Trophoblast cell (in vitro differentiated cells and primary cell): ENCODE measurements at regions not wholly inside any gene's neighbourhood (a gene's known extent, or its start where the extent isn't known, plus 50 kb on each side); places are given as distances from the start of the nearest gene placed in this dataset.
A peak's percentile ranks its signal among the peaks of the same experiment; 100 is the strongest.

Experiments
- DNase-seq, 2 donors: peaks; one replicate each; pipeline ENCODE4 v3.0.0-alpha.2; 2016
- H2AFZ ChIP-seq: 2 replicates; pipeline ENCODE4 v1.6.1; 2013; ENCODE audit warnings: low read length, moderate library complexity, mild to moderate bottlenecking; ENCODE audit not compliant: insufficient read depth, poor library complexity
- H2AK5ac ChIP-seq: 2 replicates; pipeline ENCODE4 v1.6.1; 2013; ENCODE audit warnings: mild to moderate bottlenecking, low read length
- H2BK120ac ChIP-seq: 2 replicates; pipeline ENCODE4 v1.6.1; 2013; ENCODE audit warnings: low read length, mild to moderate bottlenecking, moderate library complexity; ENCODE audit not compliant: insufficient read depth, poor library complexity
- H2BK12ac ChIP-seq: 2 replicates; pipeline ENCODE4 v1.6.1; 2013; ENCODE audit warnings: mild to moderate bottlenecking, low read length, moderate library complexity
- H2BK5ac ChIP-seq: 2 replicates; pipeline ENCODE4 v1.6.1; 2013; ENCODE audit warnings: low read length, low read depth, moderate library complexity, mild to moderate bottlenecking; ENCODE audit not compliant: poor library complexity
- H3K14ac ChIP-seq: 2 replicates; pipeline ENCODE4 v1.6.1; 2013; ENCODE audit warnings: mild to moderate bottlenecking, low read length
- H3K18ac ChIP-seq: 2 replicates; pipeline ENCODE4 v1.6.1; 2013; ENCODE audit warnings: mild to moderate bottlenecking, low read length
- H3K23ac ChIP-seq: 2 replicates; pipeline ENCODE4 v1.6.1; 2013; ENCODE audit warnings: low read length
- H3K27ac ChIP-seq: 2 replicates; pipeline ENCODE4 v1.5.1; 2013; ENCODE audit warnings: low read depth, mild to moderate bottlenecking, inconsistent platforms, low read length, moderate library complexity
- H3K27me3 ChIP-seq: 2 replicates; pipeline ENCODE4 v1.6.1; 2013; ENCODE audit warnings: inconsistent platforms, mild to moderate bottlenecking, low read length, moderate library complexity; ENCODE audit not compliant: insufficient read depth
- H3K36me3 ChIP-seq, 2 experiments: 1 replicate in 1 of 2; 2 replicates in 1 of 2; pipeline ENCODE4 v1.6.1; 2013; ENCODE audit warnings: low read length in 2 of 2, mild to moderate bottlenecking in 2 of 2, moderate library complexity in 1 of 2; ENCODE audit not compliant: insufficient read depth in 2 of 2, control insufficient read depth in 1 of 2
- H3K4ac ChIP-seq: 2 replicates; pipeline ENCODE4 v1.6.1; 2013; ENCODE audit warnings: low read depth, mild to moderate bottlenecking, low read length, moderate library complexity
- H3K4me1 ChIP-seq, 2 experiments: 1 replicate in 1 of 2; 2 replicates in 1 of 2; pipeline ENCODE4 v1.6.1; 2013; ENCODE audit warnings: low read length in 2 of 2, mild to moderate bottlenecking in 2 of 2, moderate library complexity in 1 of 2; ENCODE audit not compliant: insufficient read depth in 2 of 2, control insufficient read depth in 1 of 2
- H3K4me2 ChIP-seq: 2 replicates; pipeline ENCODE4 v1.6.1; 2013; ENCODE audit warnings: inconsistent platforms, mild to moderate bottlenecking, low read length, moderate library complexity
- H3K4me3 ChIP-seq: 2 replicates; pipeline ENCODE4 v1.5.1; 2013; ENCODE audit warnings: mild to moderate bottlenecking, low read depth, low read length, inconsistent platforms
- H3K79me1 ChIP-seq: one replicate; pipeline ENCODE4 v1.6.1; 2013; ENCODE audit warnings: low read length
- H3K79me2 ChIP-seq: 2 replicates; pipeline ENCODE4 v1.6.1; 2013; ENCODE audit warnings: low read length, mild to moderate bottlenecking; ENCODE audit not compliant: control insufficient read depth, insufficient read depth, poor library complexity
- H3K9ac ChIP-seq: 2 replicates; pipeline ENCODE4 v1.6.1; 2013; ENCODE audit warnings: mild to moderate bottlenecking, low read length
- H3K9me3 ChIP-seq: 2 replicates; pipeline ENCODE4 v1.6.1; 2013; ENCODE audit warnings: low read depth, mild to moderate bottlenecking, control low read depth, inconsistent platforms, low read length; ENCODE audit not compliant: insufficient read depth
- H4K12ac ChIP-seq: 2 replicates; pipeline ENCODE4 v1.6.1; 2013; ENCODE audit warnings: low read depth, mild to moderate bottlenecking, low read length, moderate library complexity
- H4K8ac ChIP-seq: 2 replicates; pipeline ENCODE4 v1.6.1; 2013; ENCODE audit warnings: low read depth, mild to moderate bottlenecking, low read length, moderate library complexity
- H4K91ac ChIP-seq: one replicate; pipeline ENCODE4 v1.6.1; 2013; ENCODE audit warnings: low read depth, mild to moderate bottlenecking, low read length, moderate library complexity
- WGBS: extraction: QIAGEN DNeasy Blood & Tissue Kit; methylation state at CpG from one replicate; pipeline ENCODE4 v1.1.7; 2013; ENCODE audit warnings: missing lambda C conversion rate; ENCODE audit not compliant: insufficient read length, insufficient coverage; ENCODE audit errors: extremely low coverage; 5-methylcytosine and 5-hydroxymethylcytosine counted together

GRCh38 chr1:43074244-43074643 lies 97.8 kb downstream of the EBNA1BP2 start:
- no peak overlapping the region for H3K4ac ChIP-seq
- H3K79me2 ChIP-seq: peaks cover 2% of the 10 kb centered on the region
- H3K18ac ChIP-seq: no peak overlapping the region
- no peak overlapping the region for H3K27ac ChIP-seq
- no peak overlapping the region for H3K4me2 ChIP-seq
- no peak overlapping the region for H2AK5ac ChIP-seq
- no peak overlapping the region for H2BK120ac ChIP-seq
- WGBS: no CpG with 5 or more reads among the region's 3 CpGs
- peaks cover 21% of the 10 kb centered on the region for H3K79me1 ChIP-seq
- no peak overlapping the region for H3K23ac ChIP-seq
- no peaks in the 10 kb centered on the region for H3K9me3 ChIP-seq
- no peak overlapping the region for H2BK12ac ChIP-seq
- H3K9ac ChIP-seq: no peak overlapping the region
- no peak overlapping the region for H2AFZ ChIP-seq
- no peak overlapping the region for H4K8ac ChIP-seq
- no peak overlapping the region for H4K91ac ChIP-seq
- H3K36me3 ChIP-seq: no peaks in the 10 kb centered on the region
- no peak overlapping the region for H3K4me3 ChIP-seq
- H3K27me3 ChIP-seq: no peaks in the 10 kb centered on the region
- no peak overlapping the region for H3K14ac ChIP-seq
- no peak overlapping the region for H4K12ac ChIP-seq
- peak in 1 of 2 donors; percentile 39 for DNase-seq
- H2BK5ac ChIP-seq: no peak overlapping the region
- H3K4me1 ChIP-seq: peaks cover 5 to 15% of the 10 kb centered on the region in 2 experiments

- Histone ChIP-seq H3K36me3 (no peaks in the 10 kb centered on the region), H3K27me3 (no peaks in the 10 kb centered on the region), H3K27ac (no peak overlapping the region), H3K4me1 (peaks cover 11 to 21% of the 10 kb centered on the region in 2 experiments), H3K18ac (no peak overlapping the region), H3K9ac (no peak overlapping the region), H2AK5ac (no peak overlapping the region), H2BK120ac (no peak overlapping the region), H3K4me3 (no peak overlapping the region), H3K79me2 (peaks cover 2% of the 10 kb centered on the region), H4K12ac (no peak overlapping the region), H4K91ac (no peak overlapping the region), H2AFZ (no peak overlapping the region), H3K23ac (no peak overlapping the region), H4K8ac (no peak overlapping the region), H2BK12ac (peak overlapping the region; percentile 76), H3K4ac (no peak overlapping the region), H3K4me2 (no peak overlapping the region), H3K9me3 (no peaks in the 10 kb centered on the region), H3K14ac (no peak overlapping the region), H2BK5ac (no peak overlapping the region), H3K79me1 (peaks cover 27% of the 10 kb centered on the region)
- no CpG with 5 or more reads among the region's 8 CpGs for WGBS
- DNase-seq: peak; percentile 71 to 85
Measured at GRCh38 chr1:43073490-43074230, 98.4 kb downstream of the EBNA1BP2 start.

GRCh38 chr1:43072314-43072713 lies 99.8 kb downstream of the EBNA1BP2 start:
- Histone ChIP-seq H3K4me2 (no peak overlapping the region), H3K14ac (no peak overlapping the region), H4K12ac (no peak overlapping the region), H2AK5ac (peak overlapping the region; percentile 30), H4K91ac (peak overlapping the region; percentile 79), H3K9me3 (no peaks in the 10 kb centered on the region), H2BK120ac (peak overlapping the region; percentile 68), H3K36me3 (no peaks in the 10 kb centered on the region), H2BK12ac (peak overlapping the region; percentile 72), H2BK5ac (peak overlapping the region; percentile 11), H3K18ac (peak overlapping the region; percentile 14), H3K79me2 (peaks cover 2% of the 10 kb centered on the region), H4K8ac (no peak overlapping the region), H2AFZ (no peak overlapping the region), H3K27ac (no peak overlapping the region), H3K23ac (no peak overlapping the region), H3K79me1 (peaks cover 34% of the 10 kb centered on the region), H3K4me3 (no peak overlapping the region), H3K27me3 (no peaks in the 10 kb centered on the region), H3K9ac (no peak overlapping the region), H3K4me1 (peaks cover 11 to 25% of the 10 kb centered on the region in 2 experiments), H3K4ac (no peak overlapping the region)
- DNase-seq: peak in 1 of 2 donors; percentile 41
- WGBS: no CpG with 5 or more reads among the region's 4 CpGs

DNA sequence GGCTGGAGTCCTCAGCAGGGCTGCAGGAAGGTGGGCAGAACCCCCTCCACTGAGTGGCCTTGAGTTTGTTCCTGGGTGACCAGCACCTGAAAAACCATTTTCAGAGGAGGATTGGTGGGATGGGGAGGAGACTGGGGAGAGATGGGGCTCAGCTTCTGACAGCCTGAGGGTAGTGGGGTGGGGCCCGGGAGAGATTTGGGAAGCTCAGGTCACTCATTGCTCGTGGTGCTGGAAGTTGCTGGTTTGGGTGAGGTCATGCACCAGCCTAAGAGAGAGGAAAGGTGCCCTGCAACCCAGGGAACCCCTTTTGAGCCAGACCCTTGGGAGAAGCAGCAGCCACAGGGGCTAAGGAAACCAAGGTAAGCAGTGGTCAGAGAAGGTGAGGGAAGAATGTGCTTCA lies 100.8 kb downstream of the EBNA1BP2 start:
- Histone ChIP-seq H3K4me2 (no peak overlapping the region), H4K12ac (no peak overlapping the region)

More for the DNA sequence above, 100.8 kb downstream of the EBNA1BP2 start:
- Histone ChIP-seq H3K36me3 (no peaks in the 10 kb centered on the region), H4K91ac (peak overlapping the region; percentile 89), H3K4me1 (peaks cover 11 to 25% of the 10 kb centered on the region in 2 experiments), H3K4me3 (no peak overlapping the region), H3K9me3 (no peaks in the 10 kb centered on the region), H2AK5ac (peak overlapping the region; percentile 57), H2BK5ac (peak overlapping the region; percentile 18), H3K4ac (peak overlapping the region; percentile 17), H3K18ac (peak overlapping the region; percentile 3), H2BK12ac (peak overlapping the region; percentile 78), H2BK120ac (peak overlapping the region; percentile 15), H3K27ac (no peak overlapping the region), H3K79me2 (peaks cover 2% of the 10 kb centered on the region), H4K8ac (no peak overlapping the region), H3K23ac (no peak overlapping the region), H3K9ac (no peak overlapping the region), H3K27me3 (no peaks in the 10 kb centered on the region), H3K14ac (peak overlapping the region; percentile 18), H2AFZ (no peak overlapping the region), H3K79me1 (peaks cover 34% of the 10 kb centered on the region)
- no CpG with 5 or more reads among the region's 2 CpGs for WGBS
- no peak for DNase-seq
